Keratinocyte (primary cell): ENCODE measurements at regions not wholly inside any gene's neighbourhood (a gene's known extent, or its start where the extent isn't known, plus 50 kb on each side); places are given as distances from the start of the nearest gene placed in this dataset.

Experiments
- CTCF ChIP-seq, 3 experiments: IDR thresholded peaks in 1 of 3; conservative IDR thresholded peaks in 1 of 3; optimal IDR thresholded peaks in 1 of 3; 2 replicates in 2 of 3; 3 replicates in 1 of 3; pipeline versions ENCODE3 to v1.5.1; 2011; ENCODE audit warnings: low read length in 3 of 3, mild to moderate bottlenecking in 3 of 3, moderate library complexity in 2 of 3, control low read depth in 1 of 3, inconsistent platforms in 1 of 3; ENCODE audit not compliant: insufficient read depth in 2 of 3; ENCODE audit errors: extremely low read depth in 1 of 3
- EZH2 ChIP-seq: IDR thresholded peaks from one replicate; pipeline ENCODE4 v1.6.1; 2012; ENCODE audit warnings: inconsistent platforms, mild to moderate bottlenecking, low read length, moderate library complexity

DNA sequence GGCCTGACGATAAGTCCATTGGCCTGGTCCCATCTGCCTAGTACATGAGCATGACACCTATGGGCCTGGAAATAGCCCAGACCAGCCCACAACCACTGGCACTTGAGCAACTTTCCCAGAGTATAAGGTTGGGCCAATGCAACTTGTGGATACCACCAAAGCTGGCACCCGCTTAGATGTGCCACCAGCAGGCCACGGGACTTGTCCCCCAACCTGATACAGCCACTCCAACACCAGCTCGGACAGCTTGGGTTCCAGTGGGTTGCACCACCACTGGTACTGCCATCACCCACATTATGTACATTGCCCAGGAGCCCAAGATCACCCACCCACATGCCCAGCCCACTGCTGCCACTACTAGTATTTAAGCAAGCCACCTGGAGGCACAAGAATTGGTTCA is 381.2 kb downstream of the GBE1 start:
- TF ChIP-seq CTCF (optimal IDR thresholded peaks at IDR 0.05 in 1 of 3, IDR thresholded peaks at IDR 0.05 in 1 of 3, conservative IDR thresholded peaks at IDR 0.05 in 1 of 3; ENCODE audit: extremely low read depth in 1 of 3, insufficient read depth in 2 of 3, low read length in 3 of 3) (no peak), EZH2 (no peak)
